ENCODE measurements at regions not wholly inside any gene's neighbourhood (a gene's known extent, or its start where the extent isn't known, plus 50 kb on each side); places are given as distances from the start of the nearest gene placed in this dataset.

DNA sequence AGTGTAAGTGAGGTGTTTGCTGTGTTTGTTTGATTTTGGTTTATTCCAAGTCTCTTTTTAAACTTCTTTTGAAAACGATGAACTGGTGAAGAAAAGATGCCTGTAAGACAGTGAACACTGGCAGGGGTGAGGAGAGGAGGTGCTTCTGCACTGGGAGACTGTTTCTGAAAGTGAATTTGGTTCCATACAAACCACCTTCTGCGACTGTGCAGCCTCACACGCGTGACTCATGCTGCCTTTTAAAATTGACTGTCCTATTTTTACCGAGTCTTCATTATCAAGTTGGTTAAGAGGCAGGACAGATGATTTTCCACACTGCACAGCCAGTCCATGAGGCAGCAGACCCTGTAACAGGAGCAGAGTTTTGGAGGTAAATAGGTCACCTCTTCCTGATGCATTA lies 340.6 kb downstream of the MTRR start:
- DNase-seq (ENCODE audit: low read depth), result no peak
- no peak overlapping the region for H3K4me3 ChIP-seq (ENCODE audit: control insufficient read depth, low read depth, low read length)
- TF ChIP-seq, protein P1, sequence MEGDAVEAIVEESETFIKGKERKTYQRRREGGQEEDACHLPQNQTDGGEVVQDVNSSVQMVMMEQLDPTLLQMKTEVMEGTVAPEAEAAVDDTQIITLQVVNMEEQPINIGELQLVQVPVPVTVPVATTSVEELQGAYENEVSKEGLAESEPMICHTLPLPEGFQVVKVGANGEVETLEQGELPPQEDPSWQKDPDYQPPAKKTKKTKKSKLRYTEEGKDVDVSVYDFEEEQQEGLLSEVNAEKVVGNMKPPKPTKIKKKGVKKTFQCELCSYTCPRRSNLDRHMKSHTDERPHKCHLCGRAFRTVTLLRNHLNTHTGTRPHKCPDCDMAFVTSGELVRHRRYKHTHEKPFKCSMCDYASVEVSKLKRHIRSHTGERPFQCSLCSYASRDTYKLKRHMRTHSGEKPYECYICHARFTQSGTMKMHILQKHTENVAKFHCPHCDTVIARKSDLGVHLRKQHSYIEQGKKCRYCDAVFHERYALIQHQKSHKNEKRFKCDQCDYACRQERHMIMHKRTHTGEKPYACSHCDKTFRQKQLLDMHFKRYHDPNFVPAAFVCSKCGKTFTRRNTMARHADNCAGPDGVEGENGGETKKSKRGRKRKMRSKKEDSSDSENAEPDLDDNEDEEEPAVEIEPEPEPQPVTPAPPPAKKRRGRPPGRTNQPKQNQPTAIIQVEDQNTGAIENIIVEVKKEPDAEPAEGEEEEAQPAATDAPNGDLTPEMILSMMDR (conservative IDR thresholded peaks at IDR 0.05; ENCODE audit: control insufficient read depth, insufficient read depth, low read depth, low read length), result no peak

DNA sequence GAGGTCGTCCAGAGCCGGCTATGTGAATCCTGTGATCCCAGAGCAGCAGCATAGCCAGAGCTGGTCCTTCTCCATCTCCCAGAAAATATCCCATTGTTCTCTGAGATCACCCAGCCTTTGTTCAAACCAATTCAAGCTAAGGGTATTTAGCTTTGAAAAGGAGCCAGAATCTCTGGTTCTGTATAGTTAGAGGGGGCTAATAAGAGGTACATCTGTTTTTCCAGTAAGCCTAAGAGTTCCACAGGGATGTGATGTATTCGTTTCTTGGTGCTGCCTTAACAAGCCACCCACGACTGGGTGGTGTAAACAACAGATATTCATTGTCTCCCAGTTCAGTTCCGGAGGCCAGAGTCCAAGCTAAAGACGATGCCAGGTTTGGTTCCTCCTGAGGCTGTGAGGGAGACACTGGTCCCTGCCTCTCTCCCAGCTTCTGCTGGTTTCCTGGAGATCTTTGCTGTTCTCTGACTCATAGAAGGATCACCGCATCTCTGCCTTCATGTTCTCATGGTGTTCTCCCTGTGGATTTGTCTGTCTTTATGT lies 344.8 kb downstream of the MTRR start:
- TF ChIP-seq, protein P1 (conservative IDR thresholded peaks at IDR 0.05; ENCODE audit: control insufficient read depth, insufficient read depth, low read depth, low read length), result no peak
- no peak for DNase-seq (ENCODE audit: low read depth)
- no peak overlapping the region for H3K4me3 ChIP-seq (ENCODE audit: control insufficient read depth, low read depth, low read length)

DNA sequence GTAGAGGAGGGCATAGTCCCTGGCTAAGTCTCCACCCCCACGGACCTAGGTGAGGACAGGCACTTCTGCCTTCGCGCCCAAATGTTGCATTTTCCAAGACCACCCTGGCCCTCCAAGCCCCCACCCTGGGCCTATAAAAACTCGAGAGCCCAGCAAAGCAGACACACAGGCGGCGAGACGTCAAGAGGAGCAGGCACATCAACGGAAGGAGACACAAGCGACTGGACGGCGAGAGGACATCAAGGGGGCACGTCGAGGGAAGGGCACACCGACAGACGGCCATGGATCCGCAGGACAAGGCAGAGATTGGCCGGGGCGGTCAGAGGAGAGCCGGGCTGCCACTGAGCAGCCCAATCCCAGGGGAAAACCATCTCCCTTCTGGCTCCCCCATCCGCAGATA lies 348.0 kb downstream of the MTRR start:
- DNase-seq (ENCODE audit: low read depth), result no peak
- TF ChIP-seq, protein P1 (conservative IDR thresholded peaks at IDR 0.05; ENCODE audit: control insufficient read depth, insufficient read depth, low read depth, low read length), result no peak
- H3K4me3 ChIP-seq (ENCODE audit: control insufficient read depth, low read depth, low read length), result no peak overlapping the region

DNA sequence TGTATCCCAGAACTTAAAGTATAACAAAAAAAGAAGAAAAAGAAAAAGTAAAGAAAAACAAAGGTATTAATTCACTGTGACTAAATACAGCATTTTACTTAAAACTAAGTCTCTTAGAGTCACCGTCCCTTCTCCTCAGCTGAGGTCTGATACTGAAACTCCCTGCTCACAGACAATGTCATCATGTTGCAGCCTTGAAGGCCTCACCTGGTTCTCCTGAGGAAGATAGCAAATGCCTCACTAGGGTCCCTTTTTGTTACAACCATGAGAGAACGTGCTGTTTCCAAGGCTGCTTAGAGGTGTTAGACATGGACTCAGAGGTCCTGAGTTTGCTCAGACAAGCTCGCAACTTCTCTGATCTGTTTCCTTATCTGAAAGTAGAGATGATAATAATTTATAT lies 357.2 kb downstream of the MTRR start:
- H3K4me3 ChIP-seq (ENCODE audit: control insufficient read depth, low read depth, low read length), result no peak overlapping the region
- TF ChIP-seq, protein P1 (conservative IDR thresholded peaks at IDR 0.05; ENCODE audit: control insufficient read depth, insufficient read depth, low read depth, low read length), result no peak
- DNase-seq (ENCODE audit: low read depth), result no peak

DNA sequence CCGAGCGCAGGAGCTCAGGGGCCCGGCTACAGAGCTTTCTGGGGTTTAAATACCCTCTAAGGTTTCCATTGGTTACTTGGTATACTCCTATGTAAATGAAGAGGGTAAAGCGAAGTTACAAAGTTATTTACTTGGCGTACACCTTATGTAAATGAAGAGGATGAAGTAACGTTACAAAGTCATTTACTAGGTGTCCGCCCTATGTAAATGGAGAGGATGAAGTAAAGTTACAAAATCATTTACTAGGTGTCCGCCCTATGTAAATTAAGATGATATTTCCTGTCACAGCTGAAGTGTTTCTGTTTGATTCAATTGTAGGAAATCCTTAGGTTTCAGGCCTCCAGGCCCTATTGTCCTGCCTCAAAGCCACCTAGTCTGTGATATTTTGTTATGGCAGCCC lies 358.2 kb downstream of the MTRR start:
- H3K4me3 ChIP-seq (ENCODE audit: control insufficient read depth, low read depth, low read length), result no peak overlapping the region
- no peak for DNase-seq (ENCODE audit: low read depth)
- TF ChIP-seq, protein P1 (conservative IDR thresholded peaks at IDR 0.05; ENCODE audit: control insufficient read depth, insufficient read depth, low read depth, low read length), result no peak

DNA sequence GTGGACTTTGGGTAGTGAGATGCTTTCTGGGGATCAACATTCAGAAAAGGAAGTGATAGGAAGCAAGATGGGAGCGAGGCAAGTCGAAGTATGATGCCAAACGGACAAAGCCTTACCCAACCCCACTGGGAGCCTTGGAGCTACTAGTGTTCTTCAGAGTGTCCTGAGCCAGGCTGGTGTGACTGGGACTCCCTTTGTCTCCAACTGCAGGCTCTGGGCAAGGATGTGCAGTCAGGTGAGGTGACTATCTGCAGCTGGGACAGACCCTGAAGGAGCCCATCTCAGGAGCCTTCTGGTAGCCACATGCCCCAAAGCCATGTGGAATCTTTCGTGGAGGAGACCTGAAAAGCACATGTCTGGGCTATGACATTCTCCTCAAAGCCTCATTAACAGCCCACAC lies 360.6 kb downstream of the MTRR start:
- no peak for DNase-seq (ENCODE audit: low read depth)
- TF ChIP-seq, protein P1 (conservative IDR thresholded peaks at IDR 0.05; ENCODE audit: control insufficient read depth, insufficient read depth, low read depth, low read length), result no peak
- H3K4me3 ChIP-seq (ENCODE audit: control insufficient read depth, low read depth, low read length), result no peak overlapping the region

DNA sequence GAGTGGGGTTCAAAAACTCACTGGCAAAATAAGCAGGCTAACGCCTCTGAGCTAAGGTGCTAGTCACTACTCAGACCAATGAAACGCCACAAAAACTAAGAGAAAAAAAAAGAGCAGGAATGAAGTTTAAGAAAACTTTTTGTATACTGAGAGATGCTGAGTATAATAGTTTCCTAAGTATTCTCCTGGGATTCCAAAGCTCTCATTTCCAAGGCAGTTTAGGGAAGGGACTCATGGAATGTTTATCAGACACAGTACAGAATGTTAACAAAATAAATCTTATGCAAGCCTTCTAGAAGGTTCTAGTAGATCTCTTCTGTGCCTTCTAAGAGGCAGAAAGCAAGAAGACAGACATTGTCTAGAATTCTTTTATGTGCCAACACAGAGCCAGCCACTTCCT lies 361.9 kb downstream of the MTRR start:
- H3K4me3 ChIP-seq (ENCODE audit: control insufficient read depth, low read depth, low read length), result no peak overlapping the region
- TF ChIP-seq, protein P1 (conservative IDR thresholded peaks at IDR 0.05; ENCODE audit: control insufficient read depth, insufficient read depth, low read depth, low read length), result no peak
- no peak for DNase-seq (ENCODE audit: low read depth)

All from fibroblast of mammary gland (primary cell).